GM21528 (cell line): ENCODE measurements at regions not wholly inside any gene's neighbourhood (a gene's known extent, or its start where the extent isn't known, plus 50 kb on each side); places are given as distances from the start of the nearest gene placed in this dataset.
"Not testable (repeated sequence)": the region's sequence is repeated elsewhere in the genome, so short reads cannot be mapped to it uniquely, and the experiment has no call there.

Experiments used
- ATAC-seq: cut with Tn5 transposase; IDR thresholded peaks from one replicate; pipeline ENCODE4 v1.9.1; 2021; ENCODE audit warnings: mild to moderate bottlenecking, moderate library complexity; ENCODE audit not compliant: unreplicated experiment, low FRiP score

GRCh38 chr7:67604461-67605386 lies 608.1 kb downstream of the TYW1 start:
- ATAC-seq, result no peak

- no peak for ATAC-seq
Observed at GRCh38 chr7:67608806-67609205, 612.2 kb downstream of the TYW1 start.

- no peak for ATAC-seq
Observed at GRCh38 chr7:67610897-67611296, 614.3 kb downstream of the TYW1 start.

GRCh38 chr7:67614843-67615242 lies 618.2 kb downstream of the TYW1 start:
- no peak for ATAC-seq

- ATAC-seq, result no peak
Observed at GRCh38 chr7:67616517-67616916, 619.9 kb downstream of the TYW1 start.

- ATAC-seq, result no peak
Observed at GRCh38 chr7:67618556-67619162, 622.0 kb downstream of the TYW1 start.

GRCh38 chr7:67619175-67619574 lies 622.5 kb downstream of the TYW1 start:
- no peak for ATAC-seq

- ATAC-seq, result no peak
Observed at GRCh38 chr7:67620216-67620933, 623.7 kb downstream of the TYW1 start.

GRCh38 chr7:67621704-67622103 lies 625.1 kb downstream of the TYW1 start:
- ATAC-seq, result no peak

- no peak for ATAC-seq
Observed at GRCh38 chr7:67625257-67625737, 628.7 kb downstream of the TYW1 start.

- no peak for ATAC-seq
Observed at GRCh38 chr7:67631476-67631875, 634.8 kb downstream of the TYW1 start.

- ATAC-seq, result no peak
Observed at GRCh38 chr7:67635271-67635670, 638.6 kb downstream of the TYW1 start.

GRCh38 chr7:67636348-67637022 lies 639.9 kb downstream of the TYW1 start:
- no peak for ATAC-seq

- ATAC-seq, result no peak
Observed at GRCh38 chr7:67637023-67637358, 640.4 kb downstream of the TYW1 start.

- ATAC-seq, result not testable (repeated sequence)
Observed at GRCh38 chr7:67642542-67642941, 645.9 kb downstream of the TYW1 start.

GRCh38 chr7:67644151-67644550 lies 647.5 kb downstream of the TYW1 start:
- no peak for ATAC-seq

GRCh38 chr7:67652937-67653336 lies 656.3 kb downstream of the TYW1 start:
- ATAC-seq, result no peak

GRCh38 chr7:67653856-67654454 lies 657.3 kb downstream of the TYW1 start:
- ATAC-seq, result no peak

- no peak for ATAC-seq
Observed at GRCh38 chr7:67654642-67655041, 658.0 kb downstream of the TYW1 start.

GRCh38 chr7:67655168-67655567 lies 658.5 kb downstream of the TYW1 start:
- ATAC-seq, result no peak
